Pancreas (tissue), 10 donors: ENCODE measurements at regions not wholly inside any gene's neighbourhood (a gene's known extent, or its start where the extent isn't known, plus 50 kb on each side); places are given as distances from the start of the nearest gene placed in this dataset.
"Not testable (repeated sequence)": the region's sequence is repeated elsewhere in the genome, so short reads cannot be mapped to it uniquely, and the experiment has no call there.

ENCODE experiments used
- ATAC-seq, 4 donors: fragments of 200-7000 bp; cut with Tn5 transposase; one replicate each; pipeline versions ENCODE4 v1.8.0 to v1.9.1; 2020; ENCODE audit warnings: mild to moderate bottlenecking in 4 of 4, moderate library complexity in 4 of 4
- DNase-seq, 6 donors: peaks; one replicate each; pipeline ENCODE4 v3.0.0-alpha.2; 2020
- FAIRE-seq: peaks from 2 replicates; lab custom pipeline; 2012; peaks lifted over from hg19 to GRCh38; lab: Jason Lieb, UNC
- H3K27ac ChIP-seq, 4 donors: fragments of 200-600 bp; sonication (generic); 1 replicate in 3 of 4; 2 replicates in 1 of 4; pipeline versions ENCODE4 v1.5.0 to v1.8.0; 2020
- H3K27me3 ChIP-seq, 4 donors: fragments of 200-600 bp; one replicate each; pipeline ENCODE4 v1.8.0; 2021
- H3K36me3 ChIP-seq, 3 donors: fragments of 200-600 bp; sonication (generic) in 1 of 3; one replicate each; pipeline versions ENCODE4 v1.5.0 to v1.8.0; 2020 to 2021
- H3K4me1 ChIP-seq, 3 donors: fragments of 200-600 bp; one replicate each; pipeline ENCODE4 v1.8.0; 2021
- H3K4me3 ChIP-seq, 4 donors: fragments of 200-600 bp; sonication (generic) in 2 of 4; one replicate each; pipeline versions ENCODE4 v1.5.0 to v1.8.0; 2020 to 2021
- H3K9me3 ChIP-seq, 4 donors: fragments of 200-600 bp; one replicate each; pipeline ENCODE4 v1.8.0; 2021
- CTCF ChIP-seq, 4 donors: fragments of 200-600 bp; sonication (generic) in 3 of 4; IDR thresholded peaks; one replicate each; pipeline versions ENCODE4 v1.5.0 to v1.8.0; 2021; ENCODE audit warnings: antibody characterized with exemption in 4 of 4
- WGBS, 2 donors: extraction: QIAGEN DNeasy Blood & Tissue Kit; methylation state at CpG; one replicate each; pipeline ENCODE4 v1.1.7; 2013; 5-methylcytosine and 5-hydroxymethylcytosine counted together
- intact Hi-C, 3 donors: fragments of 100-400 bp; cut with DNase I; formaldehyde crosslinking; loops; one replicate each; pipeline versions ENCODE4 v1.11.1 to v1.14.2; 2022
- donor health status: healthy with polysubstance abuse.
- donor health status: DM: no; HTN: no; CAD: no; lungs with moderate emphysema.
- donor health status: DM: no; HTN: no; CAD: no.
- donor health status: control.
- donor health status: control.
- donor health status: Bipolar disorder and iron deficiency.
- donor health status: DM: yes; HTN: yes; CAD: no.
- donor health status: DM: no; HTN: no; CAD: no.
- donor health status: DM: no; HTN: no; CAD: no.
- donor health status: DM: yes; HTN: yes; CAD: no.

DNA sequence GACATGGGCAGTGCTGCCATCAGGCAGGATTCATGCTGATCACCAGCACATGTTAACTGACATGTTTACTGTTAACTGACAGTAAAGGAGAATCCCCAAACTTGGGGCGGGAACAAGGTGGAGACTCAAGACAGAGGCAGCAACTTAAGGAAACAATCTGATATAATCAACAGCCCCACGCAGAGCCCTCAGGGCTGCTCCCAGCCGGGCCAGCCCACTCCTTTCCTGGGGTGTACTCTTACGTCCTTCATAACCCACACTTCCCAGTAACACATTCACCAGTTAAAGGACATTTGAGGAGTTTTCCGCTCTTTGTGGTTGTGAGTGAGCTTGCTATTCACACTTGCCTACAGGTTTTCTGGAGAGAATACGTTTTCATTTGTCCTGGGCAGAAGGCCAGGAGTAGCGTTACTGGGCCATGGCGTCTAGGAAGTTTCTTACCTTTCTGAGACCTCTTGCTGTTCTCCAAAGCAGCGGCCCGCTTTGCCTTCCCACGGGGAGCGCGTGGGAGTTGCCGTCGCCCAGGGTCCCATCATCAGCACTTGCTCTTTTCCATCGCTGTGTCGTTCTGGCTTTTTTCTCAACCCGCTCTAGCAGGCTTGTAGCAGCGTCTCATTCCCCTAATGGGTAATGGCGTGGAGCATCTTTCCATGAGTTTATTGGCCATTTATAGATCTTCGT is 56.4 kb downstream of the FOXF2 start:
- Histone ChIP-seq H3K4me3 (no peak overlapping the region), H3K4me1 (no peaks in the 10 kb centered on the region), H3K36me3 (no peaks in the 10 kb centered on the region), H3K9me3 (no peaks in the 10 kb centered on the region), H3K27ac (no peak overlapping the region), H3K27me3 (no peaks in the 10 kb centered on the region)
- ATAC-seq (no peak), DNase-seq (no peak), FAIRE-seq (no peak)
- TF ChIP-seq CTCF (IDR thresholded peaks at IDR 0.05) = no peak
- intact Hi-C loops = no loop called here
- WGBS, 2 donors = 72 to 79% methylated on average over 21 of the region's 21 CpGs

DNA sequence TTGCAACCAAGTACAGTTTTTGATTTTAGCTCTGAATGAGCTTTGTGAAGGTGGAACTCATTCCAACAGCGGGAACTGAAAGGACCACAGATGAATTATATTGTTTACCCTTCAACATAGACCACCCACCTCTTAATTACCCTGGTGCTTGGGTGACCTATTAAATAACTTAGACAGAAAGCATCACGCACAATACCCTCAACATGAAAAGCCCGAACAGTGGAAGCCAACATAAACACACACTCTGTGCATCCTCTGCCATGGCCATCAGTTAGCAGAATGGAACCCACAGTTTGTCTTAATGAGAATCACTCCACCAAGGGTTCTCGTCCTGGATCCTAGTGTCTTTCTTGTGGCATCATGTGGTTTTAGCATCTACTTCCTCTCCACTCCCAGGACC is 60.5 kb downstream of the FOXF2 start:
- no peaks in the 10 kb centered on the region for H3K4me1 ChIP-seq
- intact Hi-C loops = no loop called here
- no peak for TF ChIP-seq CTCF (IDR thresholded peaks at IDR 0.05)
- H3K4me3 ChIP-seq = no peak overlapping the region
- H3K9me3 ChIP-seq = no peaks in the 10 kb centered on the region
- no peak overlapping the region for H3K27ac ChIP-seq
- WGBS, 2 donors = 59 to 70% methylated on average over 4 of the region's 4 CpGs
- DNase-seq (no peak), FAIRE-seq (no peak), ATAC-seq (no peak)
- no peaks in the 10 kb centered on the region for H3K27me3 ChIP-seq
- no peaks in the 10 kb centered on the region for H3K36me3 ChIP-seq

GRCh38 chr6:1453024-1453423 is 63.6 kb downstream of the FOXF2 start:
- Histone ChIP-seq H3K27ac (no peak overlapping the region), H3K36me3 (no peaks in the 10 kb centered on the region), H3K27me3 (no peaks in the 10 kb centered on the region), H3K9me3 (no peaks in the 10 kb centered on the region), H3K4me3 (no peak overlapping the region), H3K4me1 (no peaks in the 10 kb centered on the region)
- DNase-seq (no peak), ATAC-seq (no peak), FAIRE-seq (no peak)
- intact Hi-C loops = no loop called here
- TF ChIP-seq CTCF (IDR thresholded peaks at IDR 0.05) = no peak
- WGBS, 2 donors = 85 to 86% methylated on average over 8 of the region's 8 CpGs

DNA sequence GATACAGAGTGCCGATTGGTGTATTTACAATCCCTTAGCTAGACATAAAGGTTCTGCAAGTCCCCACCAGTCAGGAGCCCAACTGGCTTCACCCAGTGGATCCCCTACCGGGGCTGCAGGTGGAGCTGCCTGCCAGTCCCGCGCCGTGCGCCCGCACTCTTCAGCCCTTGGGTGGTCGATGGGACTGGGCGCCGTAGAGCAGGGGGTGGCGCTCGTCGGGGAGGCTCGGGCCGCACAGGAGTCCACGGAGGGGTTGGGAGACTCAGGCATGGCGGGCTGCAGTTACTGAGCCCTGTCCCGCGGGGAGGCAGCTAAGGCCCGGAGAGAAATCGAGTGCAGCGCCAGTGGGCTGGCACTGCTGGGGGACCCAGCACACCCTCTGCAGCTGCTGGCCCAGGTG is 67.4 kb downstream of the FOXF2 start:
- H3K27ac ChIP-seq, H3K36me3 ChIP-seq, DNase-seq, H3K4me1 ChIP-seq, intact Hi-C loops, ATAC-seq, H3K9me3 ChIP-seq, FAIRE-seq, H3K4me3 ChIP-seq, H3K27me3 ChIP-seq: not testable (repeated sequence)
- WGBS, 2 donors = 89 to 95% methylated on average over 22 of the region's 22 CpGs

GRCh38 chr6:1461207-1461606 is 71.8 kb downstream of the FOXF2 start:
- 72 to 92% methylated on average over 2 of the region's 2 CpGs for WGBS, 2 donors
- Histone ChIP-seq H3K4me1 (no peaks in the 10 kb centered on the region), H3K27ac (no peak overlapping the region), H3K9me3 (no peaks in the 10 kb centered on the region), H3K36me3 (no peaks in the 10 kb centered on the region), H3K27me3 (no peaks in the 10 kb centered on the region), H3K4me3 (no peak overlapping the region)
- ATAC-seq (no peak), DNase-seq (no peak), FAIRE-seq (no peak)
- intact Hi-C loops = no loop called here
- TF ChIP-seq CTCF (IDR thresholded peaks at IDR 0.05) = no peak
